ENCODE measurements at regions not wholly inside any gene's neighbourhood (a gene's known extent, or its start where the extent isn't known, plus 50 kb on each side); places are given as distances from the start of the nearest gene placed in this dataset.
"Not testable (repeated sequence)": the region's sequence is repeated elsewhere in the genome, so short reads cannot be mapped to it uniquely, and the experiment has no call there.

DNA sequence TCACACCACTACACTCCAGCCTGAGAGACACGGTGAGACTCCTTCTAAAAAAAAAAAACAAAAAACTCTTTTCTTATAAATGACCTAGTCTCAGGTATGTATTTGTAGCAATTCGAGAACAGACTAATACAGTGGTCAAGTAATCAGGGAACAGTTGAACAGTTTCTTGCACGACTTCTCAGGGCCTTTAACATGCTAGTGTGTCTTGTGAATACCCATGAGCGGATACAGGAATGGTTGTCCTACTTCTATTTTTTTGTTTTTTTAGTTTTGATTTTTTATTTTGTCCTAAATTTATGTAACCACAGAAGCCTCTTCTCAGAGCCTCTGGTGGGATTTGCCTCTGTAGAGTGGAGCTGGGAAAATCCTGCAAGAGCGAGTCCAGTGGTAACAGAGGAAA is 71.0 kb upstream of the NANOS1 start:
- H3K9me3 Mint-ChIP-seq: no peaks in the 10 kb centered on the region
- H3K4me3 Mint-ChIP-seq: no peak overlapping the region
- peaks cover 5% of the 10 kb centered on the region for H3K27me3 Mint-ChIP-seq (ENCODE audit: low read depth, poor library complexity)
- peaks cover 40% of the 10 kb centered on the region for H3K4me1 Mint-ChIP-seq
- no peak for DNase-seq
- TF ChIP-seq, protein P1, sequence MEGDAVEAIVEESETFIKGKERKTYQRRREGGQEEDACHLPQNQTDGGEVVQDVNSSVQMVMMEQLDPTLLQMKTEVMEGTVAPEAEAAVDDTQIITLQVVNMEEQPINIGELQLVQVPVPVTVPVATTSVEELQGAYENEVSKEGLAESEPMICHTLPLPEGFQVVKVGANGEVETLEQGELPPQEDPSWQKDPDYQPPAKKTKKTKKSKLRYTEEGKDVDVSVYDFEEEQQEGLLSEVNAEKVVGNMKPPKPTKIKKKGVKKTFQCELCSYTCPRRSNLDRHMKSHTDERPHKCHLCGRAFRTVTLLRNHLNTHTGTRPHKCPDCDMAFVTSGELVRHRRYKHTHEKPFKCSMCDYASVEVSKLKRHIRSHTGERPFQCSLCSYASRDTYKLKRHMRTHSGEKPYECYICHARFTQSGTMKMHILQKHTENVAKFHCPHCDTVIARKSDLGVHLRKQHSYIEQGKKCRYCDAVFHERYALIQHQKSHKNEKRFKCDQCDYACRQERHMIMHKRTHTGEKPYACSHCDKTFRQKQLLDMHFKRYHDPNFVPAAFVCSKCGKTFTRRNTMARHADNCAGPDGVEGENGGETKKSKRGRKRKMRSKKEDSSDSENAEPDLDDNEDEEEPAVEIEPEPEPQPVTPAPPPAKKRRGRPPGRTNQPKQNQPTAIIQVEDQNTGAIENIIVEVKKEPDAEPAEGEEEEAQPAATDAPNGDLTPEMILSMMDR (IDR thresholded peaks at IDR 0.05): no peak
- no peaks in the 10 kb centered on the region for H3K36me3 Mint-ChIP-seq (ENCODE audit: low read depth)
- H3K27ac Mint-ChIP-seq: no peak overlapping the region

DNA sequence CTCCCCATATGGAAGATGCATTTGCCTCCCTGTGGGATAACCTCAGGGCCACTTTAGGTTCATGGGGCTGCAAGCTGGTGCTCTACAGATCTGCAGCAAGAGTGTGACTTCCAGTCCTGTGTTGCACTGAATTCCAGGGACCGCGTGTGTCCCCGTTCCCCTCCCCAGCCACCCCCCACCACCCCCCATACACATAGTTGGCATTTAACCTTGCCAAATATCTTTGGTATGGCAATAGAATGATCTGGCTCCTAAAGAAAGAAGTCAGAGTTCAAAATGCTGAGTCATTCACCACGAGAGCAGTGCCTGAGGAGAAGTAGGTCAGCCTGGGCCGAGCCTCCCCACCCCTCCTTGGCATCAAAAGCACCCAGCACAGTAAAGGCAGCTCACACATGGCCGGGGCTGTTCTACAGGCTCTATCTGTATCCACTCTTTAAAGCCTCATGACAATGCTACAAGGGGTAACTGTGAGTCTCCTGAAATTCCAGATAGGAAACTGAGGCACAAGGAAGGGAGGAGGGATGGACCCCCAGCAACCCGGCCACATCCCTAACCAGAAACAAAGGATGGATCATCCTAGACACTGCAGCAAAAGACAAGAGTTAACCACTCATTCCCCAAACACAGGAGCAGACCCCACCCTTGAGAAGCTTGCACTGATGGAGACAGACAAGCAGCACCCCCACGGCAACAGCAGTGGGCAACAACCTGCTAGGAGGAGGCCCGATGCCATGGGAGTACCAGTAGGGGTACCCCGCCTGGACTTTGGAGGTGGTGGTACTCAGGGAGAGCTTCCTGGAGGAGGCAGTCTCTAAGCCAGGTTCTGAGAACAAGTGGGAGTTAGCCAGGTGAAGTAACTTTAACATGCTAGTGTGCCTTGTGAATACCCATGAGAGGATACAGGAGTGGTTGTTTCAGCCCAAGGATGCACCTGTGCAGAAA is 70.3 kb upstream of the NANOS1 start:
- no peaks in the 10 kb centered on the region for H3K9me3 Mint-ChIP-seq
- H3K4me1 Mint-ChIP-seq: peaks cover 34% of the 10 kb centered on the region
- H3K4me3 Mint-ChIP-seq: no peak overlapping the region
- TF ChIP-seq, protein P1 (IDR thresholded peaks at IDR 0.05): no peak
- H3K36me3 Mint-ChIP-seq (ENCODE audit: low read depth): no peaks in the 10 kb centered on the region
- DNase-seq: no peak
- peaks cover 5% of the 10 kb centered on the region for H3K27me3 Mint-ChIP-seq (ENCODE audit: low read depth, poor library complexity)
- H3K27ac Mint-ChIP-seq: no peak overlapping the region

DNA sequence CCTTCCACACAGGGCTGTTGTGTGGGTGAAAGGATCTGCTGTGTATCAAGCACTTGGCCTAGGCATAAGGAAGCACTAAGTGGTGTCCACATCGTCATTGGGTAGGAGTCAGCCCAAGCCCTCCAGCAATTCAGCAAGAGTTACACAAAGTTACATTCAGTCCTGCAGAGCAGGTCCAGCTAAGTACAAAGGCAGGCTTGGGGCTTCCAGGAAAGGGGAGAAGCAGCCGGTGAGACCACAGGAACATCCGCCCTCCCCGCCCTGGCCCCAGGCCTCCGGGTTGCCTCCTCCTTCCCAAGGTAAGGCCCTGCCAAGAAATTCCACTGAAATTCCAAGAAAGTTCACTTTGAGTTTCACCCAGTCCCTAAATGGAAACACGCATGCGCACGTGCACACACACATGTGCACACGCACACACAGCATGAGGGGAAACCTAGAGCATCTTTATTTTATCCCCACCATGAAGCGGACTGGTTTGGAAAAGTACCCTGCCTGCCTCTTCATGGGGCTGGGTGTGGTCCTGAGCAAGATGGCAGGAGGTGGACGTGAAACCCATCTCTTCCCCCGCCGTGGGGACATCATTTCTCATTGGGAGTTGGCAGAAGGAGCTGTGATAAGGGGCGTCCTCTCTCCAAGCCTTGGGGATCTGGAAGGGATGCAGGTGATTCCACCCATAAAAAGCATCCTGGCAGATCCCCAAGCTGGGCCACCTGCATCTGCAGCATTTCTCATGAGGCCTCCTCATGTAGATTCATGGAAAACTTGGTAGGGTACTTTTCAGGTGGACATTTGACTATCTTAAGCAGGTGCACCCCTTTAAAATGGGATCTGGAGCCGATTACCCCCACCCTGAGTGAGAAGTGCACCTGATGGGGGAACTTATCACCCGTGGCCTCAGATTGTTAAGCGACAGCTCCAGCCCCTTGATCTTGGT is 69.1 kb upstream of the NANOS1 start:
- Mint-ChIP-seq H3K4me1 (peaks cover 45% of the 10 kb centered on the region), H3K27ac (no peak overlapping the region), H3K9me3 (peaks cover 4% of the 10 kb centered on the region), H3K27me3 (ENCODE audit: low read depth, poor library complexity) (peaks cover 5% of the 10 kb centered on the region), H3K4me3 (no peak overlapping the region), H3K36me3 (ENCODE audit: low read depth) (no peaks in the 10 kb centered on the region)
- DNase-seq: no peak
- TF ChIP-seq, protein P1 (IDR thresholded peaks at IDR 0.05): no peak

DNA sequence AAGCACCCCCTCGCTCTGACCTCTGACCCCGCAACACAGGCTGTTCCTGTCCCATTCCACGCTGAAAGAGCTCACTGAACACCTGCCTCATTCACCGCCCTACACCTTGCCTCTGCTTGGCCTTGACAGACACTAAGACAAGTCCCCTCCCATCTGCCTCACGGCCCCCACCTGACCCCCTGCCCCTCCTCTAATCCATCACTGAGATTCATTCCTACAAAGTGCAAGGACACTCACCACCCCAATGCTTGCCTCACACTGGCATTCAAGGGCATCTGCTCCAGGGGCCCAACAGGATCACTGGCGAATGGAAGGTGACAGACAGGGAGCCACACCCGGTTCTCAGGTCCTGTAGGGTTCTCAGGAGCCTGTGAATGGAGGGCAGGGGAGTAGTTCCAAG is 68.1 kb upstream of the NANOS1 start:
- TF ChIP-seq, protein P1 (IDR thresholded peaks at IDR 0.05): no peak
- Mint-ChIP-seq H3K4me3 (no peak overlapping the region), H3K27ac (no peak overlapping the region), H3K36me3 (ENCODE audit: low read depth) (no peaks in the 10 kb centered on the region), H3K27me3 (ENCODE audit: low read depth, poor library complexity) (no peaks in the 10 kb centered on the region), H3K9me3 (peaks cover 4% of the 10 kb centered on the region), H3K4me1 (peaks cover 55% of the 10 kb centered on the region)
- no peak for DNase-seq

DNA sequence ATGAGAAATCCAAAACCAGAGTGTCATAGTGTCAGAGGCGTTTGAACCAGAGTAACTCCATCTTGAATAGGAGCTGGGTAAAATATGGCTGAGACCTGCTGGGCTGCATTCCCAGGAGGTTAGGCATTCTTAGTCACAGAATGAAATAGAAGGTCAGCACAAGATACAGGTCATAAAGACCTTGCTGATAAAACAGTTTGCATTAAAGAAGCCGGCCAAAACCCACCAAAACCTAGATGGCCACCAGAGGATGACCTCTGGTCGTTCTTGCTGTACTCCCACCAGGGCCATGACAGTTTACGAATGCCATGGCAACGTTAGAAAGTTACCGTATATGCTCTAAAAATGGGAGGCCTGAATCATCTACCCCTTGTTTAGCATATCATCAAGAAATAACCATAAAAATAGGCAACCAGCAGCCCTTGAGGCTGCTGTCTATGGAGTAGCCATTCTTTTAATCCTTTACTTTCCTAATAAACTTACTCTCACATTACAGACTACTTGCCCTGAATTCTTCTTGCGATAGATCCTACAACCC is 67.1 kb upstream of the NANOS1 start:
- H3K9me3 Mint-ChIP-seq; H3K36me3 Mint-ChIP-seq (ENCODE audit: low read depth); H3K27me3 Mint-ChIP-seq (ENCODE audit: low read depth, poor library complexity); DNase-seq; H3K4me3 Mint-ChIP-seq: not testable (repeated sequence)
- H3K27ac Mint-ChIP-seq: peak overlapping the region; percentile 14
- H3K4me1 Mint-ChIP-seq: peaks cover 59% of the 10 kb centered on the region

DNA sequence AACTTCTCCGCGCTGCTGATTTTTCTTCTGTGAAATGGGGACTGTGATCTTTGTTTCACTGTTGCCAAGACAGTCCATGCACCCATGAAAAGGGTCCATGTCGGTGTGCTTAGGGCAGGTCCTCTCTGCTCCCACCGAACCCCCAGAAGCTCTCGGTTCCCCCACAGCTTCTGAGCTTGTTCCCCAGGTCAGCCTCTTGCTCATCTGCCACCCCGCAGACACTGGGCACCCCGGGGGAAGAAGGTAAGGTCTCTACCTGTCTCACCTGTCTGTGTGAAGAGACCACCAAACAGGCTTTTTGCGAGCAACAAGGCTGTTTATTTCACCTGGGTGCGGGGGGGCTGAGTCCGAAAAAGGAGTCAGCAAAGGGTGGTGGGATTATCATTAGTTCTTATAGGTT is 66.2 kb upstream of the NANOS1 start:
- H3K9me3 Mint-ChIP-seq: peaks cover 4% of the 10 kb centered on the region
- H3K4me1 Mint-ChIP-seq: peaks cover 58% of the 10 kb centered on the region
- H3K4me3 Mint-ChIP-seq: no peak overlapping the region
- TF ChIP-seq, protein P1 (IDR thresholded peaks at IDR 0.05): no peak
- H3K27ac Mint-ChIP-seq: no peak overlapping the region
- no peaks in the 10 kb centered on the region for H3K27me3 Mint-ChIP-seq (ENCODE audit: low read depth, poor library complexity)
- DNase-seq: no peak
- H3K36me3 Mint-ChIP-seq (ENCODE audit: low read depth): no peaks in the 10 kb centered on the region
